ENCODE measurements at regions not wholly inside any gene's neighbourhood (a gene's known extent, or its start where the extent isn't known, plus 50 kb on each side); places are given as distances from the start of the nearest gene placed in this dataset.

DNA sequence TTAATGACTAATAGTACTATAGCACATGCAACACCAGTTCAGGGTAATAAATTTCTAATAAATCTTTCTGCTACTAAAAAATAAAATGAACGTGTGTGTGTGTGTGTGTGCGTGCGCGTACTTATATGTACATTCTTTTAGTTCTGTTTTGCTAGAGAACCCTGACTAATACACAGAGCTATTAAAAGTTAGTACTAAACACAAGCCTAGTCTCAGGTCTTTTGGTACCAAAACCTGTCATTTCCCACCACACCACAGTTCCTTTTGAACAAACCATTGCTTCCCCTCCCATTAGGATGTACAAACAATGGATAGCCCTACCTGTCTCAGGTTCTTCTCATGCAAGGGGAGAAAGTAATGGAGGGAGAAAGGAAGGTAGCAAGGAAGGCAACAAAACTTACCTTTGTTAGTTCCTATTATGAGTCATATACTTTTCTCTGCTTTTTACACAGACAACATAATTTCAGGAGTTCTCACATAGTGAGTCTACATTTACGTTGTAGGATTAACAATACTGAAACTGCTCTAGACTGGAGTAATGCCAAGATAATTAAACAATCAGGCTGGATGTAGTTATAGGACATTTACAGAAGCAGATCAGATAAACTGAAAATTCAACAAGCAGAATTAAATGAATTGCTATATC lies 427.2 kb downstream of the KCNJ3 start:
- Histone ChIP-seq H3K4me1 (no peaks in the 10 kb centered on the region), H3K36me3 (no peaks in the 10 kb centered on the region), H3K9me3 (no peaks in the 10 kb centered on the region), H3K27ac (no peak overlapping the region), H3K4me3 (no peak overlapping the region), H3K27me3 (no peaks in the 10 kb centered on the region)
- DNase-seq, result no peak
- intact Hi-C loops (cut with DNase I), result no loop called here
- TF ChIP-seq POLR2A (IDR thresholded peaks at IDR 0.05) (no peak), CTCF (IDR thresholded peaks at IDR 0.05) (no peak), POLR2AphosphoS5 (IDR thresholded peaks at IDR 0.05) (no peak), EP300 (IDR thresholded peaks at IDR 0.05) (no peak)
- WGBS, 2 donors, result 77 to 87% methylated on average over 5 of the region's 5 CpGs

GRCh38 chr2:155115846-155116245 lies 417.4 kb downstream of the KCNJ3 start:
- H3K4me3 ChIP-seq, result no peak overlapping the region
- 81 to 89% methylated on average over 1 of the region's 1 CpG for WGBS, 2 donors
- H3K4me1 ChIP-seq, result no peaks in the 10 kb centered on the region
- H3K27ac ChIP-seq, result no peak overlapping the region
- H3K9me3 ChIP-seq, result no peaks in the 10 kb centered on the region
- H3K27me3 ChIP-seq, result no peaks in the 10 kb centered on the region
- no peaks in the 10 kb centered on the region for H3K36me3 ChIP-seq
- TF ChIP-seq CTCF (IDR thresholded peaks at IDR 0.05) (no peak), POLR2AphosphoS5 (IDR thresholded peaks at IDR 0.05) (no peak), EP300 (IDR thresholded peaks at IDR 0.05) (no peak), POLR2A (IDR thresholded peaks at IDR 0.05) (no peak)
- DNase-seq, result no peak
- intact Hi-C loops (cut with DNase I), result no loop called here

DNA sequence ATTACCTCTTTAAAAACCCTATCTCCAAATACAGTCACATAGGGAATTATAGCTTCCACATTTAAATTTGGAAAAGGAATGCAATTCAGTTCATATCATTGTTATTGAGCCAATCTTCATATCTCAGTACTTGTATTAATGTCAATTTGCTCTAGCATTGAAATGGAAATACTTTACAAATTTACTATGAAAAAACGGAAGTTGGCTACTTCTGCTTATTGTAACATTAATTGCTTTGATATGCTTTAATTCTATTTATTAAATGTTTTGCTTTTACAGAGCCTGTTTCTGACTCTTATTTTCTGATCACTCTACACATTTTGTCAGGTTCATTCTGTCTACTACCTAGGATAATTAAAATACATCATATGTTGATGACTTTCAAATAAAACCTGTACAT lies 412.6 kb downstream of the KCNJ3 start:
- H3K27me3 ChIP-seq, result no peaks in the 10 kb centered on the region
- TF ChIP-seq POLR2A (IDR thresholded peaks at IDR 0.05) (no peak), CTCF (IDR thresholded peaks at IDR 0.05) (no peak), EP300 (IDR thresholded peaks at IDR 0.05) (no peak), POLR2AphosphoS5 (IDR thresholded peaks at IDR 0.05) (no peak)
- no peak for DNase-seq
- 73 to 76% methylated on average over 1 of the region's 1 CpG for WGBS, 2 donors
- no peaks in the 10 kb centered on the region for H3K36me3 ChIP-seq
- intact Hi-C loops (cut with DNase I), result no loop called here
- H3K4me3 ChIP-seq, result no peak overlapping the region
- no peak overlapping the region for H3K27ac ChIP-seq
- H3K4me1 ChIP-seq, result no peaks in the 10 kb centered on the region
- no peaks in the 10 kb centered on the region for H3K9me3 ChIP-seq

- Histone ChIP-seq H3K27ac (no peak overlapping the region), H3K4me1 (no peaks in the 10 kb centered on the region), H3K9me3 (no peaks in the 10 kb centered on the region), H3K27me3 (no peaks in the 10 kb centered on the region), H3K4me3 (no peak overlapping the region), H3K36me3 (no peaks in the 10 kb centered on the region)
- WGBS, 2 donors, result 86 to 92% methylated on average over 1 of the region's 1 CpG
- TF ChIP-seq POLR2A (IDR thresholded peaks at IDR 0.05) (no peak), POLR2AphosphoS5 (IDR thresholded peaks at IDR 0.05) (no peak), EP300 (IDR thresholded peaks at IDR 0.05) (no peak), CTCF (IDR thresholded peaks at IDR 0.05) (no peak)
- DNase-seq, result no peak
- intact Hi-C loops (cut with DNase I), result no loop called here
Measured at GRCh38 chr2:155109527-155109926, 411.0 kb downstream of the KCNJ3 start.

GRCh38 chr2:155100261-155100660 lies 401.8 kb downstream of the KCNJ3 start:
- DNase-seq, result no peak
- Histone ChIP-seq H3K27me3 (no peaks in the 10 kb centered on the region), H3K36me3 (no peaks in the 10 kb centered on the region), H3K4me1 (no peaks in the 10 kb centered on the region), H3K4me3 (no peak overlapping the region), H3K9me3 (no peaks in the 10 kb centered on the region), H3K27ac (no peak overlapping the region)
- intact Hi-C loops (cut with DNase I), result no loop called here
- TF ChIP-seq CTCF (IDR thresholded peaks at IDR 0.05) (no peak), EP300 (IDR thresholded peaks at IDR 0.05) (no peak), POLR2A (IDR thresholded peaks at IDR 0.05) (no peak), POLR2AphosphoS5 (IDR thresholded peaks at IDR 0.05) (no peak)
- WGBS, 2 donors, result 61 to 70% methylated on average over 2 of the region's 2 CpGs

Data from sigmoid colon (tissue), 6 donors.